Activated gamma-delta T cell treated with anti-CD3 and anti-CD28 coated beads, Interleukin-2, amount 50 U/mL, for 16 hours (primary cell): ENCODE measurements at regions not wholly inside any gene's neighbourhood (a gene's known extent, or its start where the extent isn't known, plus 50 kb on each side); places are given as distances from the start of the nearest gene placed in this dataset.
"Not testable (repeated sequence)": the region's sequence is repeated elsewhere in the genome, so short reads cannot be mapped to it uniquely, and the experiment has no call there.

Source experiments
- DNase-seq: peaks from one replicate; pipeline ENCODE4 v3.0.0-alpha.2; 2020; ENCODE audit warnings: low read depth

GRCh38 chr2:16034151-16034974 is 94.0 kb downstream of the MYCN start:
- no peak for DNase-seq

DNA sequence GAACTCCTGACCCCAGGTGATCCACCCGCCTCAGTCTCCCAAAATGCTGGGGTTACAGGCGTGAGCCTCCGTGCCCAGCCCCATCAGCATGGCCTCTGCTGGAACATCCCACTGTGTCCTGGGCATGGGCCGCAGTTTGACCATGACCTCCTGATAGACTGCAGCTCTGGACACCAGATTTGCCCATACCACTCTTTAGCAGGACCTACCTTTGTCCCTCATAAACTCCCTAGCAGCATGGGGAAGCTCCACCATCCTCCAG is 92.6 kb downstream of the MYCN start:
- no peak for DNase-seq

- DNase-seq, result no peak
Observed at GRCh38 chr2:16032282-16033031, 92.1 kb downstream of the MYCN start.

GRCh38 chr2:16031848-16032159 is 91.5 kb downstream of the MYCN start:
- DNase-seq, result no peak

DNA sequence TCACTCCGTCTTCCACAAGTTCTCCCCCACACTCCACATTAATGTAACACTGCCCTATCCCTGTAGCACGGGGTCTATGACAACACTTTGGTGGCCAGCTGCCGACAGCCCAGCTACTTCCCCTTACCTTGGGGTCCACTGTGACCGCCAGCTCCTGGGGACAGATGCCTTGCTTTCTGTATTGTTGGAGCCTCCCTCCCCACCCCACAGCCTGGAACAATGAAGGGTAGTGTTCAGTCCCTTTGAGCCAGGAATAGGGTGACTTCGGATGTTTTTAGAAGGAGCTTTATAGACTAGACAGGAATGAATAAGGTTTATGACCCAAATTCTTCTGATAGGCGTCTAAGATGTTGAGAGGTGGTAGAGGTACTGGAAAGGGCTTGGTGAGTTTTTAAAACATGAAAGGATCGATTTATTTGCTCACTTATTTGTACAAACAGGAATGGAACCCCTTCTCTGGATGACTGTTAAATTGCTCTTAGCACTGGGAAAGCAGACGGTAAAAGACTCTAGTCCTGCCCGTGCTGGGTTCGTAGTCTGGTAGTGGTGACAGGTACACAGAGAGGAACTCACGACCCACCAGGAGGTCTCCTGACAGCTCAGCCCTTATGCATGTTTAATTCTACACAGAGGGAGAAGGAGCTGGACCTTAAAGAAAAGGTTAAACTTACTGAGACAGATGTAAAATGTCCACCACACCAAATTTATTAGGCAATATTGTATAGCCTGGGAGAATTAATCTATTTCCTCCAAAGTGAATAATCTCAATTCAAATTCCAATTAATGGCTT is 90.9 kb downstream of the MYCN start:
- no peak for DNase-seq

- DNase-seq, result no peak
Observed at GRCh38 chr2:16030206-16031057, 90.1 kb downstream of the MYCN start.

- no peak for DNase-seq
Observed at GRCh38 chr2:16028644-16029043, 88.3 kb downstream of the MYCN start.

GRCh38 chr2:16026816-16027501 is 86.6 kb downstream of the MYCN start:
- no peak for DNase-seq

- DNase-seq, result no peak
Observed at GRCh38 chr2:16025876-16026640, 85.7 kb downstream of the MYCN start.

- no peak for DNase-seq
Observed at GRCh38 chr2:16025211-16025875, 85.0 kb downstream of the MYCN start.

DNA sequence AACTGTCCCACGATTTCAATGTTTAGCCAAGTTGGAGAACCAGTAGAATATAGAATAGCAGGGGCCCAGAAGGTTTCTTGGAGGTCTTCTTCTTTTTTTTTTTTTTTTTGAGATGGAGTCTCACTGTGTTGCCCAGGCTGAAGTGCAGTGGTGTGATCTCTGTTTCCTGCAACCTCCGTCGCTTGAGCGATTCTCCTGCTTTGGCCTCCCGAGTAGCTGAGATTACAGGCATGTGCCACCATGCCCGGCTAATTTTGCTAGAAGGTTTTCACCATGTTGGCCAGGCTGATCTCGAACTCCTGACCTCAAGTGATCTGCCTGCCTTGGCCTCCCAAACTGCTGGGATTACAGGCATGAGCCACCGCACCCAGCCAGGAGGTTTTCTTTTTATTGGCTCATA is 84.3 kb downstream of the MYCN start:
- DNase-seq, result not testable (repeated sequence)

GRCh38 chr2:16023506-16024360 is 83.4 kb downstream of the MYCN start:
- no peak for DNase-seq

- no peak for DNase-seq
Observed at GRCh38 chr2:16022548-16023240, 82.3 kb downstream of the MYCN start.

GRCh38 chr2:16021611-16022363 is 81.4 kb downstream of the MYCN start:
- no peak for DNase-seq

GRCh38 chr2:16020389-16021008 is 80.1 kb downstream of the MYCN start:
- DNase-seq, result no peak

- DNase-seq, result no peak
Observed at GRCh38 chr2:16019617-16020351, 79.4 kb downstream of the MYCN start.

DNA sequence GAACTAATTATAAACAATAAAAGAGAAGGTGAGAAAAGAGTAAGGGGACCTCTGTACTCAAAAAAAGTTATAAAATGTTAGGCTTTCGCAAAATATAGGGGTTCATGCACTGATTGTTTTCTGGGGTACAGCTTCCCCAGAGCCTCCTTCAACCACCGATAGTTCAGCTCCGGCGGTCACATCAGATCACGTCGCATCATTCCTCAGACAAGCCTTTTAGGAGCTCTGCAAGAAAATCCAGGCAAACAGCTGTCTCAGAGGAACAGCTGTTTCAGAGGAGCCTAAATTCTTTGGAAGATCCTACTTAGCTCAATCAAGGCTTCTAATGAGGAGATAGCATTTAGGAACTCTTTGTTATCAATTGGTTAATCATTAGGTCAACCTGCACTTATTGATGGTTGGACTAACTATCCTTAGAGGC is 78.7 kb downstream of the MYCN start:
- DNase-seq, result no peak
